Heart left ventricle (tissue), 13 donors: ENCODE measurements at regions not wholly inside any gene's neighbourhood (a gene's known extent, or its start where the extent isn't known, plus 50 kb on each side); places are given as distances from the start of the nearest gene placed in this dataset.

ENCODE experiments used
- POLR2A ChIP-seq, 2 donors: fragments of 450-650 bp; IDR thresholded peaks; one replicate each; pipeline ENCODE4 v1.6.1; 2017; ENCODE audit warnings: antibody characterized with exemption in 2 of 2, mild to moderate bottlenecking in 2 of 2, moderate library complexity in 2 of 2
- TF ChIP-seq, protein P1 (sequence below), 12 donors: fragments of 200-600 bp; sonication (generic) in 4 of 12; IDR thresholded peaks; one replicate each; pipeline versions ENCODE4 v1.5.0 to v1.8.0; 2018 to 2022; ENCODE audit warnings: antibody characterized with exemption in 12 of 12, mild to moderate bottlenecking in 5 of 12
- donor health status: ischemic (EF 13 %, LVEDD 7.1; RV severe dilation, severe dysfunction).
- donor health status: DM: no; HTN: yes; CAD: no.
- donor health status: DM: no; HTN: no; CAD: no.
- donor health status: ischemic (EF 25% LVEDD 6.9; RV normal size, moderate dysfunction).
- donor health status: ischemic (EF 25% LVEDD 5.7; RV mildly dilated, moderate dysfunction).
- donor health status: ischemic (EF 35%, LVEDD 5.7; RV mildly dilated, moderate dysfunction).
- donor health status: nonischemic (EF 11% LVEDD 7.7; RV severe dilation, severe dysfunction).
- donor health status: DM: yes; HTN: yes; CAD: no.
- donor health status: PGD.
- donor health status: ischemic (EF 29% LVEDD 5.4; RV normal size, mild dysfunction).
- donor health status: nonischemic (EF 23%, LVEDD 6.1; RV moderate dilation, normal function).

DNA sequence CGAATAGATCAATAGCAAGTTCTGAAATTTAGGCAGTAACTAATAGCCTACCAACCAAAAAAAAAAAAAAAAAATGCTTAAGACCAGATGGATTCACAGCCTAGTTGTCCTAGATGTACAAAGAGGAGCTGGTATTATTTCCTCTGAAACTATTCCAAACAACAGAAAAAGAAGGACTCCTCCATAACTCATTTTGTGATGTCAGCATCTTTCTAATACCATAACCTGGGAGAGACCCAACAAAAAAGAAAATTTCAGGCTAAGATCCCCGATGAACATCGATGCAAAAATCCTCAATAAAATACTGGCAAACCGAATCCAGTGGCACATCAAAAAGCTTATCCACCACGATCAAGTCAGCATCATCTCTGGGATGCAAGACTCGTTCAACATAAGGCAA lies 1557.9 kb downstream of the C4orf33 start:
- TF ChIP-seq, protein P1, sequence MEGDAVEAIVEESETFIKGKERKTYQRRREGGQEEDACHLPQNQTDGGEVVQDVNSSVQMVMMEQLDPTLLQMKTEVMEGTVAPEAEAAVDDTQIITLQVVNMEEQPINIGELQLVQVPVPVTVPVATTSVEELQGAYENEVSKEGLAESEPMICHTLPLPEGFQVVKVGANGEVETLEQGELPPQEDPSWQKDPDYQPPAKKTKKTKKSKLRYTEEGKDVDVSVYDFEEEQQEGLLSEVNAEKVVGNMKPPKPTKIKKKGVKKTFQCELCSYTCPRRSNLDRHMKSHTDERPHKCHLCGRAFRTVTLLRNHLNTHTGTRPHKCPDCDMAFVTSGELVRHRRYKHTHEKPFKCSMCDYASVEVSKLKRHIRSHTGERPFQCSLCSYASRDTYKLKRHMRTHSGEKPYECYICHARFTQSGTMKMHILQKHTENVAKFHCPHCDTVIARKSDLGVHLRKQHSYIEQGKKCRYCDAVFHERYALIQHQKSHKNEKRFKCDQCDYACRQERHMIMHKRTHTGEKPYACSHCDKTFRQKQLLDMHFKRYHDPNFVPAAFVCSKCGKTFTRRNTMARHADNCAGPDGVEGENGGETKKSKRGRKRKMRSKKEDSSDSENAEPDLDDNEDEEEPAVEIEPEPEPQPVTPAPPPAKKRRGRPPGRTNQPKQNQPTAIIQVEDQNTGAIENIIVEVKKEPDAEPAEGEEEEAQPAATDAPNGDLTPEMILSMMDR (IDR thresholded peaks at IDR 0.05), result no peak
- no peak for TF ChIP-seq POLR2A (IDR thresholded peaks at IDR 0.05)
